ENCODE measurements at regions not wholly inside any gene's neighbourhood (a gene's known extent, or its start where the extent isn't known, plus 50 kb on each side); places are given as distances from the start of the nearest gene placed in this dataset.
A peak's percentile ranks its signal among the peaks of the same experiment; 100 is the strongest.

DNA sequence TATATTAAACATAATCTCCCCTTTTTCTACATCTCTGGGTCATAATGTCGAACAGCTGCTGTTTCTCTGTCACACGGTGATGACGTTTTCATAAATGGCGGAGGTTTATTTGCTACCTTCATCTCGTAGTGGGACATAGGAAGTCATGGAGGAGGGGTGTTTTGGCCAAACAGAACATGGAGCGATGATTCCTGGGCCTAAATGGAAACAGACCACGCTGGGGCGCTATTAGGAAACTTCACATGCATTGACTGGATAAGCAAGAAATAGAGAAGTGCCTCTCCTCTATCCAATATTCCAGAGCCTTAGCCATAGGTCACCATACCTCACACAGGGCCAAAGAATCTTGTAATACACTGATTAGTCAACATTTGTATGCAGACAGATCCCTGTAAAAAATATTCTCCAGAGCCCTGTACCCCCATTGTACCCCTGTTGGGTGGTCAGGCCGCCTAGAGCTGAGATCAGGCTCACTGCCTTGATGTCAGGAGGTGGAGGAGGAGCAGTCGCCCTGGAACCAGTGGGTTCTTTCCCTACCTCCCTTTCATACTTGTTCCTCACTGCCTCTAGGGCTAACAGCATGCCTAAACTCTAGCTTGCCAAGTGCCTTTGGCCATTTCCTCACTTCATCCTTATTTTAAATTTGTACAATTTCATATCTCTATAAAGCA lies 77.8 kb upstream of the SPIN1 start:
- no peak for ATAC-seq (ENCODE audit: low FRiP score in 2 of 2)
- peak in 1 of 2 donors; percentile 31 for DNase-seq
- Histone ChIP-seq H3K4me1 (no peaks in the 10 kb centered on the region), H3K9me3 (no peaks in the 10 kb centered on the region), H3K27me3 (no peaks in the 10 kb centered on the region), H3K27ac (no peak overlapping the region), H3K4me3 (no peak overlapping the region), H3K36me3 (no peaks in the 10 kb centered on the region)
- WGBS, 2 donors = 67 to 68% methylated on average over 10 of the region's 10 CpGs
- TF ChIP-seq POLR2AphosphoS5 (IDR thresholded peaks at IDR 0.05) = no peak
- TF ChIP-seq, protein P1, sequence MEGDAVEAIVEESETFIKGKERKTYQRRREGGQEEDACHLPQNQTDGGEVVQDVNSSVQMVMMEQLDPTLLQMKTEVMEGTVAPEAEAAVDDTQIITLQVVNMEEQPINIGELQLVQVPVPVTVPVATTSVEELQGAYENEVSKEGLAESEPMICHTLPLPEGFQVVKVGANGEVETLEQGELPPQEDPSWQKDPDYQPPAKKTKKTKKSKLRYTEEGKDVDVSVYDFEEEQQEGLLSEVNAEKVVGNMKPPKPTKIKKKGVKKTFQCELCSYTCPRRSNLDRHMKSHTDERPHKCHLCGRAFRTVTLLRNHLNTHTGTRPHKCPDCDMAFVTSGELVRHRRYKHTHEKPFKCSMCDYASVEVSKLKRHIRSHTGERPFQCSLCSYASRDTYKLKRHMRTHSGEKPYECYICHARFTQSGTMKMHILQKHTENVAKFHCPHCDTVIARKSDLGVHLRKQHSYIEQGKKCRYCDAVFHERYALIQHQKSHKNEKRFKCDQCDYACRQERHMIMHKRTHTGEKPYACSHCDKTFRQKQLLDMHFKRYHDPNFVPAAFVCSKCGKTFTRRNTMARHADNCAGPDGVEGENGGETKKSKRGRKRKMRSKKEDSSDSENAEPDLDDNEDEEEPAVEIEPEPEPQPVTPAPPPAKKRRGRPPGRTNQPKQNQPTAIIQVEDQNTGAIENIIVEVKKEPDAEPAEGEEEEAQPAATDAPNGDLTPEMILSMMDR (IDR thresholded peaks at IDR 0.05) = no peak
- TF ChIP-seq EP300 (IDR thresholded peaks at IDR 0.05) = no peak
- no peak for TF ChIP-seq POLR2A (IDR thresholded peaks at IDR 0.05)

DNA sequence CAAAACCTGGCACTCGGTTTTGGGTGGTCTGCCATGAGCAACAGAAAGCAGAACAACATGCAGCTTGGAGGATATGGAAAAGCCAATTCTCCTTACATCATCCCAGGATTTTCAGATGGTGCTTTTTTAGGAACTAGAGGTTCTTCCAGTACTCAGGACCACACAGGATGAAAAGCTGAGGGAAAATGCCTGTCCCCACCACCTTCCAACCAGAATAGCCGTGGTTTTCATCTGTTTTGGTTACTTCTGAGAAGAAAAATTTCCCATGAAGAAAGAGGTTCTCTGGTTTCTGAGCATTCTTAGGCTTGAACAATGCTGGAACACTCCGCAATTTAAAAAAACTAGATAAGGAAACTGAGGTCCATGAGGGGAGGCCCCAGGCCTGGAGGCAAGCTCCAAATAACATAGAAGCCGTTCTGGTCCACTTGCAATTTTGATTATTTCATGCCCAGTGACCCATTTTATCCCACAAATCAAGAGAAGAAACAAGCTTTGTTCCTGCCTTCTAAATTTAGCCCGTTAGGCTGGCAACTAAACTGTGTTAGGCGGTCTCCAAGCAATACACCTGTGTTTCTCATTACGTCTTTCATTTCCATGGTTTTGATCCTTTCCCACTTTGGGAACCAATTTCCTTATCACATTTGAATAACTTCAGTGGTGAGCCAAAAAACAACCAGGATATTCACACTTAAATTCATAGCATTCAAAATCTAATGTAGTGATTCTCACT lies 79.2 kb upstream of the SPIN1 start:
- Histone ChIP-seq H3K27ac (no peak overlapping the region), H3K36me3 (no peaks in the 10 kb centered on the region), H3K4me3 (no peak overlapping the region), H3K4me1 (no peaks in the 10 kb centered on the region), H3K9me3 (no peaks in the 10 kb centered on the region), H3K27me3 (no peaks in the 10 kb centered on the region)
- TF ChIP-seq POLR2AphosphoS5 (IDR thresholded peaks at IDR 0.05) = no peak
- TF ChIP-seq EP300 (IDR thresholded peaks at IDR 0.05) = no peak
- no peak for TF ChIP-seq POLR2A (IDR thresholded peaks at IDR 0.05)
- TF ChIP-seq, protein P1 (IDR thresholded peaks at IDR 0.05) = no peak
- DNase-seq = no peak
- 87% methylated on average over 7 of the region's 7 CpGs for WGBS, 2 donors
- ATAC-seq (ENCODE audit: low FRiP score in 2 of 2) = no peak

DNA sequence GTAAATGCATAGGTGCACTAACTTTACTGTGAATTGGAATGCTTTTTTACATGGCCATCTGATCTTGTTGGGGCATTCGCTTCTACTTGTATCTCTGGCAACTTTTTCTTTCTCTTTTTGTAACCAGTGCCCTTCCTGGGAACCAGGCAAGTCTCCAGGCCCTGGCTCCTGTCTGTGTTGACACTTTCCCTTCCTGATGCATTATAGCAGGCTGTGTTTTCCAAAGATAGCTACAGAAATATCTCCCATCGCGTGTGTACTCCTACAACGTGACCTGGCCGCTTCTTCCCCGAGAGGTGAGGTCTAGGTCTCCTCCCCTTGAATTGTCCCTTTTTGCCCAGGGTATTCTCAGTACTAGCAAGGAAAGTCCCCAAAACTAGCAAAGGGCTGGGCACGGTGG lies 81.1 kb upstream of the SPIN1 start:
- 81 to 92% methylated on average over 7 of the region's 7 CpGs for WGBS, 2 donors

DNA sequence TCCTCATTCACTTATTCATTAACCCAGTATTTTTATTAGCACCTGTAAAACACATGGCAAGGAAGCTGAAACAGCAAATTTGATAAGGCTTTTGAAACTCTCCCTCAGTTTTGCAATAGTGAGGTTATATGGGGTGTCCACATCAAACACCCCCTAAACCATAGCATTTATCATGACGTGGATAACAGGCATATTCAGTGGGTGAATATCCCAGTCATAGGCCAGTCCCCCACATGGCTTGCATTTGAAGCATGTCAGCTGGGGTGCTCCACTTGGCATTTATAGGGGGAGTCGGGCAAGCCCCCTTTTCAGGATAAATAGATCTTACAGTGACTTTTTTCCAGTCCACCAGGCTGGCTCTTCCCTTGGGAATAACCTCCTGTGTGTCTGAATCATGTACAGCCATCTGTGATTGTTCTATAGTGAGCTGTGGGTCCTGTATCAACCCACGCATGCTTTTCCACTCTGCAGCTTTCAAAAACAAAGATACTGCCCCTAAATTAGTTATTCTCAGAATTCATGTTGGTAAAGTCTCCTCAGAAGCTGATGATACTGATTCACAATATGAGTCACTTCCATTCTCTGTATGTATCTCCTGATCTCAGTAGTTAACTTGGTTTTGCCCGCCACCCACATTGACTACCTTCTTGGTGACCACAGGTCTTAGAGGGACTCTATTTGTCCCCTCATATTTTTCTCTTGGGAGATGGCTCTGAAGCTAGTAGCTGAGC lies 84.4 kb upstream of the SPIN1 start:
- Histone ChIP-seq H3K9me3 (no peaks in the 10 kb centered on the region), H3K27me3 (no peaks in the 10 kb centered on the region), H3K36me3 (no peaks in the 10 kb centered on the region), H3K27ac (no peak overlapping the region), H3K4me3 (no peak overlapping the region), H3K4me1 (no peaks in the 10 kb centered on the region)
- ATAC-seq (ENCODE audit: low FRiP score in 2 of 2) = peak in 1 of 2 donors; percentile 51
- no peak for DNase-seq
- TF ChIP-seq, protein P1 (IDR thresholded peaks at IDR 0.05) = no peak
- no peak for TF ChIP-seq POLR2A (IDR thresholded peaks at IDR 0.05)
- no peak for TF ChIP-seq EP300 (IDR thresholded peaks at IDR 0.05)
- no peak for TF ChIP-seq POLR2AphosphoS5 (IDR thresholded peaks at IDR 0.05)
- WGBS, 2 donors = 90 to 96% methylated on average over 2 to 4 of the region's 4 CpGs

More for the DNA sequence above, 81.1 kb upstream of the SPIN1 start:
- H3K27me3 ChIP-seq = no peaks in the 10 kb centered on the region
- no peak overlapping the region for H3K4me3 ChIP-seq
- ATAC-seq (ENCODE audit: low FRiP score in 2 of 2) = no peak
- DNase-seq = no peak
- no peaks in the 10 kb centered on the region for H3K9me3 ChIP-seq
- H3K36me3 ChIP-seq = no peaks in the 10 kb centered on the region
- TF ChIP-seq EP300 (IDR thresholded peaks at IDR 0.05) (no peak), POLR2AphosphoS5 (IDR thresholded peaks at IDR 0.05) (no peak)
- TF ChIP-seq, protein P1 (IDR thresholded peaks at IDR 0.05) = no peak
- no peaks in the 10 kb centered on the region for H3K4me1 ChIP-seq
- H3K27ac ChIP-seq = no peak overlapping the region
